ENCODE measurements at regions not wholly inside any gene's neighbourhood (a gene's known extent, or its start where the extent isn't known, plus 50 kb on each side); places are given as distances from the start of the nearest gene placed in this dataset.
A peak's percentile ranks its signal among the peaks of the same experiment; 100 is the strongest.

- no peaks in the 10 kb centered on the region for H3K9me3 ChIP-seq
- no peaks in the 10 kb centered on the region for H3K36me3 ChIP-seq
- no peak for TF ChIP-seq POLR2A (IDR thresholded peaks at IDR 0.05)
- TF ChIP-seq, protein P1, sequence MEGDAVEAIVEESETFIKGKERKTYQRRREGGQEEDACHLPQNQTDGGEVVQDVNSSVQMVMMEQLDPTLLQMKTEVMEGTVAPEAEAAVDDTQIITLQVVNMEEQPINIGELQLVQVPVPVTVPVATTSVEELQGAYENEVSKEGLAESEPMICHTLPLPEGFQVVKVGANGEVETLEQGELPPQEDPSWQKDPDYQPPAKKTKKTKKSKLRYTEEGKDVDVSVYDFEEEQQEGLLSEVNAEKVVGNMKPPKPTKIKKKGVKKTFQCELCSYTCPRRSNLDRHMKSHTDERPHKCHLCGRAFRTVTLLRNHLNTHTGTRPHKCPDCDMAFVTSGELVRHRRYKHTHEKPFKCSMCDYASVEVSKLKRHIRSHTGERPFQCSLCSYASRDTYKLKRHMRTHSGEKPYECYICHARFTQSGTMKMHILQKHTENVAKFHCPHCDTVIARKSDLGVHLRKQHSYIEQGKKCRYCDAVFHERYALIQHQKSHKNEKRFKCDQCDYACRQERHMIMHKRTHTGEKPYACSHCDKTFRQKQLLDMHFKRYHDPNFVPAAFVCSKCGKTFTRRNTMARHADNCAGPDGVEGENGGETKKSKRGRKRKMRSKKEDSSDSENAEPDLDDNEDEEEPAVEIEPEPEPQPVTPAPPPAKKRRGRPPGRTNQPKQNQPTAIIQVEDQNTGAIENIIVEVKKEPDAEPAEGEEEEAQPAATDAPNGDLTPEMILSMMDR (IDR thresholded peaks at IDR 0.05): no peak
- no peaks in the 10 kb centered on the region for H3K4me1 ChIP-seq
- 50% methylated on average over 1 of the region's 1 CpG for WGBS (ENCODE audit: insufficient coverage, low coverage, low lambda C conversion rate, missing lambda C conversion rate)
- no peak overlapping the region for H3K27ac ChIP-seq
- ATAC-seq (peak in 1 of 4 donors; percentile 52), DNase-seq (no peak)
- intact Hi-C loops (cut with DNase I): no loop called here
- H3K27me3 ChIP-seq: no peaks in the 10 kb centered on the region
- no peak overlapping the region for H3K4me3 ChIP-seq
Measured at GRCh38 chr3:159919873-159920272, 68.8 kb upstream of the IL12A start.

GRCh38 chr3:159922193-159922840 lies 66.3 kb upstream of the IL12A start:
- WGBS (ENCODE audit: insufficient coverage, low coverage, low lambda C conversion rate, missing lambda C conversion rate): 70% methylated on average over 4 of the region's 4 CpGs
- H3K4me1 ChIP-seq: no peaks in the 10 kb centered on the region
- TF ChIP-seq, protein P1 (IDR thresholded peaks at IDR 0.05): no peak
- no peak for TF ChIP-seq POLR2A (IDR thresholded peaks at IDR 0.05)
- intact Hi-C loops (cut with DNase I): no loop called here
- no peaks in the 10 kb centered on the region for H3K9me3 ChIP-seq
- no peak overlapping the region for H3K4me3 ChIP-seq
- H3K36me3 ChIP-seq: no peaks in the 10 kb centered on the region
- ATAC-seq (no peak), DNase-seq (no peak)
- no peaks in the 10 kb centered on the region for H3K27me3 ChIP-seq
- H3K27ac ChIP-seq: no peak overlapping the region

DNA sequence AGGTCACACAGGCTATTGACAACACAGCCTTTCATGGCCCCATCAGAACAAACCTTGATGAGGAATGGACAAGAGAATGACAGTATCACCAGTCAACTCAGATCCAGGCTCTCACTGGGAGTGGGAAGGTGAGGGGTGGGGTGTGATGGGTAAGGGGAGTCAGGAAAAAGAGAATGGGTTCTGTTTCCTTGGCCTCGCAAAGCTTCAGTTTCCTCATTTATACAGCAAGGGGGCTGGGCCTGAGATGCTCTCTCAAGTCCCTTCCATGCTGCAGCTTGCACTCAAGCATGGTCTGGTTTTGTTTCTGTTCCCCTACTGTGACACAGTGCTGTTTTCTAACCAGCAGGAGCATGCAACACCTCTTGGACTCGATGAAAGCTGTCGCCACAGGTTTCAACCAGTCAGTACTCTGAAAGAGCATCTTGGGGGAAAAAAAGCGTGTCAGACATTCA lies 65.7 kb upstream of the IL12A start:
- Histone ChIP-seq H3K4me3 (no peak overlapping the region), H3K36me3 (no peaks in the 10 kb centered on the region), H3K27me3 (no peaks in the 10 kb centered on the region), H3K9me3 (no peaks in the 10 kb centered on the region), H3K4me1 (no peaks in the 10 kb centered on the region), H3K27ac (no peak overlapping the region)
- intact Hi-C loops (cut with DNase I): no loop called here
- no peak for TF ChIP-seq POLR2A (IDR thresholded peaks at IDR 0.05)
- TF ChIP-seq, protein P1 (IDR thresholded peaks at IDR 0.05): no peak
- WGBS (ENCODE audit: insufficient coverage, low coverage, low lambda C conversion rate, missing lambda C conversion rate): 68% methylated on average over 4 of the region's 4 CpGs
- DNase-seq (no peak), ATAC-seq (peak in 1 of 4 donors; percentile 58)

- Histone ChIP-seq H3K4me1 (no peaks in the 10 kb centered on the region), H3K27ac (no peak overlapping the region), H3K4me3 (no peak overlapping the region), H3K36me3 (no peaks in the 10 kb centered on the region), H3K9me3 (no peaks in the 10 kb centered on the region), H3K27me3 (no peaks in the 10 kb centered on the region)
- DNase-seq: no peak
- WGBS (ENCODE audit: insufficient coverage, low coverage, low lambda C conversion rate, missing lambda C conversion rate): 80% methylated on average over 7 of the region's 7 CpGs
- intact Hi-C loops (cut with DNase I): no loop called here
- ATAC-seq: no peak
- TF ChIP-seq, protein P1 (IDR thresholded peaks at IDR 0.05): no peak
- no peak for TF ChIP-seq POLR2A (IDR thresholded peaks at IDR 0.05)
Measured at GRCh38 chr3:159923336-159923735, 65.3 kb upstream of the IL12A start.
